AG09309 (cell line): ENCODE measurements at regions not wholly inside any gene's neighbourhood (a gene's known extent, or its start where the extent isn't known, plus 50 kb on each side); places are given as distances from the start of the nearest gene placed in this dataset.

Experiments used
- DNase-seq: peaks from one replicate; pipeline ENCODE4 v3.0.0-alpha.2; 2010; ENCODE audit warnings: low read depth
- H3K4me3 ChIP-seq: 2 replicates; pipeline ENCODE4 v1.5.1; 2011; ENCODE audit warnings: mild to moderate bottlenecking, low read depth, low read length, moderate library complexity; ENCODE audit not compliant: control insufficient read depth
- TF ChIP-seq, protein P1 (sequence below): IDR thresholded peaks from 2 replicates; pipeline ENCODE4 v1.5.1; 2011; ENCODE audit warnings: mild to moderate bottlenecking, low read depth, low read length, inconsistent platforms; ENCODE audit not compliant: insufficient read depth, control insufficient read depth; ENCODE audit errors: missing control alignments

DNA sequence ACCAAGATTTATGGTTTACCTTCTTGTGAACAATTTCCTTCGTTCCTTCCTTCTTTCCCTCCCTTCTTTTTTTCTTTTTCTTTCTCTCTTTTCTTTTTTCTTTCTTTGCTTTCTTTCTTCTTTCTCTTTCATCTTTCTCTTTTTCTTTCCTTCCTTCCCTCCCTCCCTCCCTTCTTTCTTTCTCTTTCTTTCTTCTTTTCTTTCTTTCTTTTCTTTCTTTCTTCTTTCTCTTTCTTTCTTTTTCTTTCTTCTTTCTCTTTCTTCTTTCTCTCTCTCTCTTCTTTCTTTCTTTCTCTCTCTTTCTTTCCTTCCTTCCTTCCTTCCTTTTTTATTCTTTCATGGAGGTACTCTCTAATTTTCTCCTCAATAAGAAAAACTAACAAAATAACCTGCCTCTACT is 462.1 kb upstream of the ATP2B1 start:
- H3K4me3 ChIP-seq: no peak overlapping the region
- no peak for DNase-seq
- TF ChIP-seq, protein P1, sequence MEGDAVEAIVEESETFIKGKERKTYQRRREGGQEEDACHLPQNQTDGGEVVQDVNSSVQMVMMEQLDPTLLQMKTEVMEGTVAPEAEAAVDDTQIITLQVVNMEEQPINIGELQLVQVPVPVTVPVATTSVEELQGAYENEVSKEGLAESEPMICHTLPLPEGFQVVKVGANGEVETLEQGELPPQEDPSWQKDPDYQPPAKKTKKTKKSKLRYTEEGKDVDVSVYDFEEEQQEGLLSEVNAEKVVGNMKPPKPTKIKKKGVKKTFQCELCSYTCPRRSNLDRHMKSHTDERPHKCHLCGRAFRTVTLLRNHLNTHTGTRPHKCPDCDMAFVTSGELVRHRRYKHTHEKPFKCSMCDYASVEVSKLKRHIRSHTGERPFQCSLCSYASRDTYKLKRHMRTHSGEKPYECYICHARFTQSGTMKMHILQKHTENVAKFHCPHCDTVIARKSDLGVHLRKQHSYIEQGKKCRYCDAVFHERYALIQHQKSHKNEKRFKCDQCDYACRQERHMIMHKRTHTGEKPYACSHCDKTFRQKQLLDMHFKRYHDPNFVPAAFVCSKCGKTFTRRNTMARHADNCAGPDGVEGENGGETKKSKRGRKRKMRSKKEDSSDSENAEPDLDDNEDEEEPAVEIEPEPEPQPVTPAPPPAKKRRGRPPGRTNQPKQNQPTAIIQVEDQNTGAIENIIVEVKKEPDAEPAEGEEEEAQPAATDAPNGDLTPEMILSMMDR: no peak

DNA sequence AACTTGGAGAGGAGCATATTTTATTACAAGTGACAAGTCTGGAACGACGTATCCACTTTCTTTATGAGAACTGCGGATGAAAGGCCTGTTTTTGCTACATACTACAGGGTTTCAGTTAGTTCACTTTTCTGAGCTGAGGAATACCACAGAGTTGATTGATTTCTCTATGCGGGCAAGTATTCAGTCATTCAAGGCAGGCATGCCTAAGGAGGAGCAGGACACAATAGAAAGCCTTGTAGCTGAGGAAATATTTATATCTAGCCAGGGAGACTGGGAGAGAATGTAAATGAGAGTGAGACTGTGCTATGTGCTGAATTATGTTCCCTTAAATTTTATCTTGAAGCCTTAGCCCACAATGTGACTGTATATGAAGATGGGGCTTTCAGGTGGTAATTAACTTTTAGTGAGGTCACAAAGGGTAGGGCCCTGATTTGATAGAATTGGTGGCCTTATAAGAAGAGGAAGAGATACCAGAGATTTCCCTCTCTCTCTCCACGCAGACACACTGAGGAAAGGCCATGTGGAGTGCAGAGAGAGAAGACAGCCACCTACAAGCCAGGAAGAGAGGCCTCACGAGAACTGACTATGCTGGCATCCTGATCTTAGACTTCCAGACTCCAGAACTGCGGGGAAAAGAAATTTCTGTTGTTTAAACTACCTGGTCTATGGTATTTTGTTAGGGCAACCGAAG is 459.0 kb upstream of the ATP2B1 start:
- no peak for DNase-seq
- TF ChIP-seq, protein P1: no peak
- H3K4me3 ChIP-seq: no peak overlapping the region

DNA sequence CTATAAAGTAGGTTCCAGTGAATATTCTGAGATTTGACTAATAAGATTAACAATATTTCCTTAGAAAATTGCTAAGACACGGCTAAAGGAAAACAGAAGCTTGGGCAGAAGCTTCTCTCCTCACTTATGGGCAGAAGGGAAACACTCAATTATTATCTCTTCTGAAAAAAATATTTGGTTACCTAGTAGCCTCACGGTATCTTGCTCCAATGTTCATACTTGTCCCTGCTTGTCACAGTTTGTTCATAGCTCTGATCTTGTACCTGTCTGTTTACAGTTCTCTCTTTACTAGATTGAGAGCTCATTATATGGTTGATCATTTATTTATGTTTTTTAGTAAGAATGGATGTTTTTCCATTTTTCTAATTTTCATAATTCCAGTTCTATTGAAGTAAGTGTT is 458.0 kb upstream of the ATP2B1 start:
- no peak for DNase-seq
- H3K4me3 ChIP-seq: no peak overlapping the region
- TF ChIP-seq, protein P1: no peak

DNA sequence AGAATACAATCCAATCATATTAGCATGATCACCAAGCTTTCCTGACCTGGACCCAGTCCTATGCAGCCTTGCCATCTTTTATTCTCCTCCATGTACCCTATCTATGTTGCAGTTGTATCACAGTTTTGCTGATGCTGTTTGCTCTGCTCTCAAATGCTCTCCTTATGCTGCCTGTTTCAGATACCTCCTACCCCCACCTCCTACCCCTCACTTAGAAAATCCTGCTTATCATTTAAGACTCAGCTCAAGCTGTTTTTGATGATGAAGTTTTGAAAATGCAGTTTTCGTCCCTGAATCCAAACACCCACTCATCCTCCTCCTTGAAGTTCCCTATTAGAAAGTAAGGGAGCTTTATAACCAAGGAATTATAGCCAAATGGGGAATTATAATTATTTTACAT is 457.4 kb upstream of the ATP2B1 start:
- H3K4me3 ChIP-seq: no peak overlapping the region
- TF ChIP-seq, protein P1: no peak
- DNase-seq: no peak

DNA sequence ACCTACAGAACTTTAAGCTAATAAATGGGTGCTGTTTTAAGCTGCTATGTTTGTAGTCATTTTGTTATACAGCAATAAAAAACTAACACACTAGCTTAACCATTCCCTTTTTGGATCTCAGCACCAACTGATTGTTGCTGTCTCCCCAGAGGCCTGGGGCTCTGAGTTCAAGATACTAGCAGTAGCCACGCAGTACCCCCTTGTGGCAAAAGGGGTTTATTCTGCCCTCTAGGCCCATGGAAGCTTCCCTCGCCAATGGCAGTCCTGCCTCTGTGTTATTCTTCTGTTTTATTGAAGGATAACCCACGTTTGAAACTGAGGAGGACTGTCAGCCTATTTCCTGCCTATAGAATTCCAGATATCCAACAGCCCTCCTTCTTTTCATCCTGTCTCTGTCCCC is 455.3 kb upstream of the ATP2B1 start:
- H3K4me3 ChIP-seq: no peak overlapping the region
- no peak for DNase-seq
- TF ChIP-seq, protein P1: no peak

GRCh38 chr12:90153827-90154226 is 445.2 kb upstream of the ATP2B1 start:
- TF ChIP-seq, protein P1: no peak
- H3K4me3 ChIP-seq: no peak overlapping the region
- no peak for DNase-seq
